Bronchial epithelial cell (primary cell): ENCODE measurements at regions not wholly inside any gene's neighbourhood (a gene's known extent, or its start where the extent isn't known, plus 50 kb on each side); places are given as distances from the start of the nearest gene placed in this dataset.
"Not testable (repeated sequence)": the region's sequence is repeated elsewhere in the genome, so short reads cannot be mapped to it uniquely, and the experiment has no call there.

Source experiments
- DNase-seq: peaks from one replicate; pipeline ENCODE4 v3.0.0-alpha.2; 2010; ENCODE audit warnings: low read depth
- FAIRE-seq: peaks from 2 replicates; lab custom pipeline; 2011; peaks lifted over from hg19 to GRCh38; lab: Jason Lieb, UNC
- H3K27me3 ChIP-seq: 2 replicates; pipeline ENCODE4 v1.5.1; 2011; ENCODE audit warnings: low read length; ENCODE audit not compliant: control insufficient read depth, insufficient read depth
- H3K36me3 ChIP-seq: 2 replicates; pipeline ENCODE4 v1.5.1; 2011; ENCODE audit warnings: low read length; ENCODE audit not compliant: control insufficient read depth, insufficient read depth
- H3K4me3 ChIP-seq: 2 replicates; pipeline ENCODE4 v1.5.1; 2011; ENCODE audit warnings: mild to moderate bottlenecking, low read depth, low read length, control low read depth

DNA sequence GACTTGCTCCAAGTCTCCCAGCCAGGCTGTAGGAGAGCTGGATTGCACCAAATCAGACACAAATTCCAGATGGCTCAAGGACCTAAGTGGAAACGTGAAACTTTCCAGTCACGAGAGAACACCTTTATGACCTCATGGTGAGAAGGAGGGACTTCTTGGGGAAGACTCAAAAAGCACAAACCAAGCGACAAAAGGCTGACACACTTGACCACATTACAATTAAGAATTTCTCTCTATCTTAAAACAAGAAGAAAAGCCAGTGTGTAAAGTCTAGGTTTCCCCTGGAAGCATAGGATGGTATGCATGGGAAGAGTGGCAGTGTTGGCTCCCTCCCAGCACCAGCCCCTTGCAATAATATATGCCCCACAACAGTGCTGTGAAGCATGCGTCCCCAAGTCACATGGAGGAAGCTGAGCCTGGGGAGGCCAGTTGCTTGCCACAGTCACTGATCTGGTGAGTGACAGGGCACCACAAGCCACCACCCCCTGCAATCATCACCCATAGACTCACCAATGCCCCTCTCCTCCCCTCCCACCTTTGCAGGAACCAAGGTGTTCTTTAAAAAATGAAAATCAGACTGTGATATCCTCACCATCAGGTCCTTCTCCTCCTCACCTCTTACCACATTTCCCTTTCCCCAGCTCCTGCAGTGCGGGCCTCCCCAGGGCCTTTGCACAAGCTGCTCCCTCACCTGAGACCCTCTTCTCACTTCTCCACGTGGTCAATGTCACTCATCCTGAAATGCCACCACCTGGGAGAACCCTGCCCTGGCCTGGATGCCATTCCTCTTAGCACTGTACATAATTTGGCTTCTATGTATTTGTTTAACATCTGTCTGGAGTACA lies 188.7 kb downstream of the BCL2L11 start:
- H3K27me3 ChIP-seq, H3K36me3 ChIP-seq, DNase-seq, H3K4me3 ChIP-seq: not testable (repeated sequence)
- FAIRE-seq: peak; percentile 58

- not testable (repeated sequence) for H3K27me3 ChIP-seq, DNase-seq, FAIRE-seq
These were observed 189.7 kb downstream of the BCL2L11 start for GRCh38 chr2:111310395-111310794.

GRCh38 chr2:111311568-111311967 lies 190.9 kb downstream of the BCL2L11 start:
- not testable (repeated sequence) for H3K4me3 ChIP-seq, H3K36me3 ChIP-seq, DNase-seq, H3K27me3 ChIP-seq
- peak; percentile 23 for FAIRE-seq

More at GRCh38 chr2:111310395-111310794, 189.7 kb downstream of the BCL2L11 start:
- not testable (repeated sequence) for H3K4me3 ChIP-seq, H3K36me3 ChIP-seq

DNA sequence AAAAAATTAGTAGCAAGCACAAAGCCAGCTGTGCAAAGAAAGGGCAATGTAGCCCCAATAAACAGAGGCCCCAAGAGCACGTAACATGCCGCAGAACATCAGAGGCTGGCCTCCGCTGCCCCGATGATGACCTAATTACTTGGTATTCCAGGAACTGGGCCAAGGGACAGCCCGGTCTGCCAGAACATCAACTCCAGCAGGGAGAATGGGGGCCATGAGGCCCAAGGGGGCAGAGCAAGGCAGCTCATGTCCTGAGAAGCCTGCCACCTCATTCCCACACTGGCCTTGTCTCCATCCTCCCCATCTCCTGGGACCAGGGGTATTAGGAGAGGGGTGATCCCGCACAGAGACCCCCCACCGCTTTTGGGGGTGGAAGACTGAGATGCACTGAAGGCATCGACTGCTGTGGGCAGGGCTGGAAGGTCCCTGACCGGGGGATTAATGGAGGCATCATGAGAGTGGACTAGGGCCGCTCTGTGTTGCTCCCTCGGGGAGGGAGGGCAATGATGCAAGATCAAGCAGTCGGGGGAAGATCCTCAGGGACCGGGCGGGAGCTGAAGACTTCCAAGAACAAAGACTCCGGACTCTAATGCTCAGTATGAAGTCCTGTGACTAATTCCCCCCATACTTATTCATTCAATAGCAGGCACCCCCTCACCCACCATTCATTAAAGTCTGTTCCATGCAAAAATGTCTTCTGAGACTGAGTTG lies 192.3 kb downstream of the BCL2L11 start:
- not testable (repeated sequence) for DNase-seq, FAIRE-seq, H3K36me3 ChIP-seq, H3K27me3 ChIP-seq, H3K4me3 ChIP-seq

DNA sequence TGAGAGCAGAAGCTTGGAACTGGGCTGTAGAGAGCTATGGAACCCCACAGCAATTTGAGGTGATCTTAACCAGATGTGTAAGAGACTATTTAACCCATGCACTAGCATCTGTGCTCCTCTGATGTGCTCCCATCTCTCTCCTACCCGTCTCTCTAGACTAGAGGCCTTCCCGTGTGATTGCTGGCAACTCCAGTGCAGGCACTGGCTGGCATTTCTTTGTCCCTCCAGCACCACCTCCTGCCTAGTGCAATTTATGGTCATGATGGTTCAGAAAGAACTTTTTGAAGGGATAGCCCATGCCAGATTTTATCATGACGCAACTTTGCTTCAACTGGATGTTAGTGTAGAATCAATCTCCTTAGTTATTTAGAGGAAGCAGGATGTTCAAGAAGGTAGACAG lies 193.0 kb downstream of the BCL2L11 start:
- not testable (repeated sequence) for FAIRE-seq, H3K27me3 ChIP-seq

DNA sequence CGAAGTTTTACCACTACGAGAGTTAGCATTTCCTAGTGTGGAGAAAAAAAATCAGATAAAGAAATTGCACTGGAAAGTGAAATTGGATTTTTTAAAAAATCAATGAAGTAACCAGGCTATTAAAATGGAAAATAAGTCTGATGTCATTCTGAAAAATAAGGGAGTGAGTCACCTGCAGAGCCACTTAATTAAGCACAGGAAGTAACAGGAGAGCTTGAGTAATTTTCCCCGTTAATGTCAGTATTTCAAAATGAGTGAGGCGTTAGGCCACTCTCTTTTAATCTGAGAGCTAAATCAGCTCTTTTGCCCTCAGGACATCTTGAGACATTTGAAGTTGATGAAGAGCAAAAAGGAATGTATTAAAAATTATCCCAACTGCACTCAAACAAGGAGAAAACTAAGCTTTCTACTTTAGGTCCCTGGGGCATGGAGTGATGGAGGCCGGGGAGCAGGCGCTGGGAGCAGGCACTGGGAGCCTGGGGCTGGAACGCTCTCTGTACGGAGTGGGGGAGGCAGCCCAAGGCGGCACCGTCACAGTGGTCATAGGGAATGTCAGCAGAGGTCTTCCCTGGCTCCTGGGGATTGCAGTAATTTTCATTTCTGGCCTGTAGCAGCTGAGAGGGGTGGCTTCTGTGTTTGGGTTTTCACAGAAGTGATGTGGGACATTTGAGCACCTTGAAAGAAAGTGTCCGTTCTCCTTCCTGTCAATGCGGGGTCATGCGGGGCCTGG lies 194.6 kb downstream of the BCL2L11 start:
- H3K4me3 ChIP-seq, DNase-seq, FAIRE-seq, H3K27me3 ChIP-seq, H3K36me3 ChIP-seq: not testable (repeated sequence)

More for the DNA sequence above, 193.0 kb downstream of the BCL2L11 start:
- not testable (repeated sequence) for H3K36me3 ChIP-seq, H3K4me3 ChIP-seq, DNase-seq

- FAIRE-seq, H3K4me3 ChIP-seq, H3K36me3 ChIP-seq, H3K27me3 ChIP-seq, DNase-seq: not testable (repeated sequence)
These were observed 195.6 kb downstream of the BCL2L11 start for GRCh38 chr2:111316221-111316741.

DNA sequence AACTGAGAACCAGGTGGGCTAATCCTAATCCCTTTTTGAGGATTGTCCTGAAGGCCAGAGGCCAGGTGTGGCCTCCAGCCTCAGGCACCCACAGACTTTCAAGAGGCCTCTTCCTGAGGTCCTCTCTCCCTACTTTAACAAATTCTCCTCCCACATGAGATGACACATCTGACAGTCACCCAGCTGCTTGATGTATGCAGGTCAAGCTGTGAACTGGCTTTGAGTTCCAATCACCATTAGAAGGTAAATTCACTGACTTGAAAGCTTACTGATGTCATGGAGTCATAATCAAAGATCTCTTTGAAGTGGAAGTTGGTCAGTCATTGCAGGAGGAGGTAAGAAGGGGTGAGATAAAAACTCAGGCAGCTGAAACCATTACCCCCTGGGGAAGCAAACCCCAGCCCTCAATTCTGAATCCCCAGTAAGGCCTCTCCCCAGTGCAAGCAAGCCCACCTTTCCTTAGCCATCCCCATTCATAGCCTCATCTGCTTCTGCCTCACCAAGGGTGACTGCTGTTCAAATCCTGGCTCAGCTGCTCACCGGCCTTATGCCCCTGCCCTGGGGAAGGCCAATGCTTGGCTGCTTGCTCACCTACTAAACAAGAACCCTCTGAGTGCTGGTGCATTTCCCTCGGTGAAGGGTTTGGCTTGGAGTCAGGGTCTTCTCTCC lies 196.3 kb downstream of the BCL2L11 start:
- not testable (repeated sequence) for DNase-seq, H3K36me3 ChIP-seq, H3K4me3 ChIP-seq, FAIRE-seq, H3K27me3 ChIP-seq

DNA sequence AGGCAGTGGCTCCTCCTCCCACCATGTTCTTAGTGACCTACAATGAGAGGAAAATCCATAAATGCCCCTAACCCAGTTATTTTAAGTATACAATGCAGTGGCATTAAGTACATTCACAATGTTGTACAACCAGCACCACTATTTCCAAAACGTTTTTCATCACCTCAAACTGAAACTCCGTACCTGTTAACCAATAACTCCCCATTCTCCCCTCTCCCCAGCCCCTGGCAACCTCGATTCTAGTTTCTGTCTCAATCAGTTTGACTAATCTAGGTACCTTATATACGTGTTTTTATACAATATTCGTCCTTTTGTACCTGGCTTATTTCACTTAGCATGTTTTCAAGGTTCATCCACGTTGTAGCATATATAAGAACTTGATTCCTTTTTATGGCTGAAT lies 198.8 kb downstream of the BCL2L11 start:
- not testable (repeated sequence) for H3K36me3 ChIP-seq, H3K4me3 ChIP-seq, H3K27me3 ChIP-seq, FAIRE-seq, DNase-seq

- not testable (repeated sequence) for H3K27me3 ChIP-seq, DNase-seq, H3K4me3 ChIP-seq, H3K36me3 ChIP-seq, FAIRE-seq
These were observed 199.6 kb downstream of the BCL2L11 start for GRCh38 chr2:111320264-111320663.

- not testable (repeated sequence) for H3K27me3 ChIP-seq, H3K36me3 ChIP-seq, H3K4me3 ChIP-seq, FAIRE-seq
- DNase-seq: peak; percentile 61
These were observed 200.3 kb downstream of the BCL2L11 start for GRCh38 chr2:111320965-111321364.

GRCh38 chr2:111323384-111323783 lies 202.7 kb downstream of the BCL2L11 start:
- not testable (repeated sequence) for FAIRE-seq, H3K4me3 ChIP-seq, H3K36me3 ChIP-seq, DNase-seq, H3K27me3 ChIP-seq

- not testable (repeated sequence) for H3K36me3 ChIP-seq, H3K4me3 ChIP-seq, DNase-seq, H3K27me3 ChIP-seq, FAIRE-seq
These were observed 207.0 kb downstream of the BCL2L11 start for GRCh38 chr2:111327726-111328125.
